SH-SY5Y (cell line): ENCODE measurements at regions not wholly inside any gene's neighbourhood (a gene's known extent, or its start where the extent isn't known, plus 50 kb on each side); places are given as distances from the start of the nearest gene placed in this dataset.

ENCODE experiments used
- GATA2 ChIP-seq: IDR thresholded peaks from 2 replicates; pipeline ENCODE4 v1.6.1; 2011; ENCODE audit warnings: mild to moderate bottlenecking, low read depth, low read length
- GATA3 ChIP-seq: IDR thresholded peaks from 2 replicates; pipeline ENCODE4 v1.6.1; 2011; ENCODE audit warnings: low read depth, mild to moderate bottlenecking, low read length, moderate library complexity

GRCh38 chr11:121886996-121887395, 229.0 kb downstream of the BLID start:
- no peak for TF ChIP-seq GATA2
- no peak for TF ChIP-seq GATA3
